ENCODE measurements at regions not wholly inside any gene's neighbourhood (a gene's known extent, or its start where the extent isn't known, plus 50 kb on each side); places are given as distances from the start of the nearest gene placed in this dataset.
"Not testable (repeated sequence)": the region's sequence is repeated elsewhere in the genome, so short reads cannot be mapped to it uniquely, and the experiment has no call there.

GRCh38 chr1:215433237-215433636 lies 133.9 kb upstream of the KCTD3 start:
- peaks cover 17% of the 10 kb centered on the region for H3K9me3 Mint-ChIP-seq (ENCODE audit: unreplicated experiment)
- ChIA-PET POLR2A (no interaction called here), CTCF (interaction anchor here (0.6 to 1.5 kb wide), 3 partner anchors 9 to 659 kb away, joined by 3 to 6 read pairs (median 3); no protein-coding TSS in a partner anchor)
- no TSS peak for BruUV-seq (replicated peaks)
- H3K36me3 Mint-ChIP-seq (ENCODE audit: insufficient read depth, unreplicated experiment) = no peaks in the 10 kb centered on the region
- intact Hi-C loops (cut with micrococcal nuclease) = no loop called here
- H3K27ac Mint-ChIP-seq (ENCODE audit: low read depth, unreplicated experiment) = no peak overlapping the region
- TF ChIP-seq CTCF (IDR thresholded peaks at IDR 0.05; ENCODE audit: unreplicated experiment) = no peak
- H3K27me3 Mint-ChIP-seq (ENCODE audit: insufficient read depth, unreplicated experiment) = no peaks in the 10 kb centered on the region
- H3K4me3 Mint-ChIP-seq (ENCODE audit: unreplicated experiment) = no peak overlapping the region
- no peak for DNase-seq (ENCODE audit: unreplicated experiment)
- H3K4me1 Mint-ChIP-seq (ENCODE audit: insufficient read depth, unreplicated experiment) = no peaks in the 10 kb centered on the region

- no peak for DNase-seq (ENCODE audit: unreplicated experiment)
- POLR2A ChIA-PET = no interaction called here
- Mint-ChIP-seq H3K27ac (ENCODE audit: low read depth, unreplicated experiment) (no peak overlapping the region), H3K4me3 (ENCODE audit: unreplicated experiment) (no peak overlapping the region), H3K4me1 (ENCODE audit: insufficient read depth, unreplicated experiment) (no peaks in the 10 kb centered on the region), H3K9me3 (ENCODE audit: unreplicated experiment) (peaks cover 33% of the 10 kb centered on the region), H3K27me3 (ENCODE audit: insufficient read depth, unreplicated experiment) (no peaks in the 10 kb centered on the region), H3K36me3 (ENCODE audit: insufficient read depth, unreplicated experiment) (no peaks in the 10 kb centered on the region)
- CTCF ChIA-PET = no interaction called here
- intact Hi-C loops (cut with micrococcal nuclease) = no loop called here
- BruUV-seq (replicated peaks) = no TSS peak
- no peak for TF ChIP-seq CTCF (IDR thresholded peaks at IDR 0.05; ENCODE audit: unreplicated experiment)
These were observed 127.6 kb upstream of the KCTD3 start for GRCh38 chr1:215439549-215439948.

GRCh38 chr1:215444715-215445414 lies 122.2 kb upstream of the KCTD3 start:
- no TSS peak for BruUV-seq (replicated peaks)
- Mint-ChIP-seq H3K4me1 (ENCODE audit: insufficient read depth, unreplicated experiment) (peaks cover 3% of the 10 kb centered on the region), H3K36me3 (ENCODE audit: insufficient read depth, unreplicated experiment) (no peaks in the 10 kb centered on the region), H3K27me3 (ENCODE audit: insufficient read depth, unreplicated experiment) (no peaks in the 10 kb centered on the region), H3K27ac (ENCODE audit: low read depth, unreplicated experiment) (no peak overlapping the region), H3K9me3 (ENCODE audit: unreplicated experiment) (peaks cover 8% of the 10 kb centered on the region), H3K4me3 (ENCODE audit: unreplicated experiment) (no peak overlapping the region)
- DNase-seq (ENCODE audit: unreplicated experiment) = no peak
- ChIA-PET CTCF (interaction anchor here (0.7 to 1.3 kb wide), 2 partner anchors 8 to 68 kb away, joined by 3 to 5 read pairs; no protein-coding TSS in a partner anchor), POLR2A (interaction anchor here (0.7 to 3.6 kb wide), 3 partner anchors 8 to 216 kb away, joined by 3 to 11 read pairs (median 4); no protein-coding TSS in a partner anchor)
- intact Hi-C loops (cut with micrococcal nuclease) = no loop called here
- no peak for TF ChIP-seq CTCF (IDR thresholded peaks at IDR 0.05; ENCODE audit: unreplicated experiment)

- intact Hi-C loops (cut with micrococcal nuclease); DNase-seq (ENCODE audit: unreplicated experiment); H3K27ac Mint-ChIP-seq (ENCODE audit: low read depth, unreplicated experiment); POLR2A ChIA-PET; H3K36me3 Mint-ChIP-seq (ENCODE audit: insufficient read depth, unreplicated experiment); H3K27me3 Mint-ChIP-seq (ENCODE audit: insufficient read depth, unreplicated experiment); BruUV-seq (replicated peaks); CTCF ChIA-PET; H3K4me1 Mint-ChIP-seq (ENCODE audit: insufficient read depth, unreplicated experiment); H3K9me3 Mint-ChIP-seq (ENCODE audit: unreplicated experiment); H3K4me3 Mint-ChIP-seq (ENCODE audit: unreplicated experiment): not testable (repeated sequence)
These were observed 119.1 kb upstream of the KCTD3 start for GRCh38 chr1:215448014-215448413.

GRCh38 chr1:215449147-215449546 lies 118.0 kb upstream of the KCTD3 start:
- POLR2A ChIA-PET = interaction anchor here (0.6 to 1.2 kb wide), 2 partner anchors 10 to 23 kb away, joined by 3 read pairs; no protein-coding TSS in a partner anchor
- intact Hi-C loops (cut with micrococcal nuclease); H3K36me3 Mint-ChIP-seq (ENCODE audit: insufficient read depth, unreplicated experiment); H3K27me3 Mint-ChIP-seq (ENCODE audit: insufficient read depth, unreplicated experiment); H3K4me1 Mint-ChIP-seq (ENCODE audit: insufficient read depth, unreplicated experiment); H3K4me3 Mint-ChIP-seq (ENCODE audit: unreplicated experiment); H3K9me3 Mint-ChIP-seq (ENCODE audit: unreplicated experiment); CTCF ChIA-PET; H3K27ac Mint-ChIP-seq (ENCODE audit: low read depth, unreplicated experiment); BruUV-seq (replicated peaks): not testable (repeated sequence)
- peak; percentile 44 for DNase-seq (ENCODE audit: unreplicated experiment)

All from MCF 10A (cell line).